Calu3 (cell line): ENCODE measurements at regions not wholly inside any gene's neighbourhood (a gene's known extent, or its start where the extent isn't known, plus 50 kb on each side); places are given as distances from the start of the nearest gene placed in this dataset.

Experiments
- BruUV-seq: library from RNA; stranded (reverse); fragments of 400-500 nt; replicated peaks from 2 replicates; lab custom pipeline; 2021; lab: Mats Ljungman, UMichigan
- CTCF ChIA-PET: fragments of 300-600 bp; sonication (Branson Sonifier 250); formaldehyde crosslinking; loops from one replicate; lab custom pipeline; 2022; ENCODE audit warnings: antibody characterized with exemption; lab: Charles Lee
- DNase-seq: peaks from one replicate; pipeline ENCODE4 v3.0.0; 2022
- H3K27ac Mint-ChIP-seq: one replicate; pipeline ENCODE4 v1.8.0; 2022; ENCODE audit warnings: mixed read lengths; ENCODE audit not compliant: unreplicated experiment
- H3K27me3 Mint-ChIP-seq: one replicate; pipeline ENCODE4 v1.8.0; 2022; ENCODE audit warnings: mixed read lengths; ENCODE audit not compliant: unreplicated experiment
- H3K36me3 Mint-ChIP-seq: one replicate; pipeline ENCODE4 v1.8.0; 2022; ENCODE audit warnings: mild to moderate bottlenecking, moderate library complexity, mixed read lengths; ENCODE audit not compliant: insufficient read depth, unreplicated experiment
- H3K4me1 Mint-ChIP-seq: one replicate; pipeline ENCODE4 v1.8.0; 2022; ENCODE audit warnings: mild to moderate bottlenecking, low read depth, mixed read lengths; ENCODE audit not compliant: unreplicated experiment
- H3K4me3 Mint-ChIP-seq: one replicate; pipeline ENCODE4 v1.8.0; 2022; ENCODE audit warnings: mild to moderate bottlenecking, low read depth, moderate library complexity, mixed read lengths; ENCODE audit not compliant: unreplicated experiment
- H3K9me3 Mint-ChIP-seq: one replicate; pipeline ENCODE4 v1.8.0; 2022; ENCODE audit warnings: low read depth, mixed read lengths; ENCODE audit not compliant: unreplicated experiment
- intact Hi-C: fragments of 100-400 bp; cut with micrococcal nuclease; formaldehyde crosslinking; loops from one replicate; pipeline ENCODE4 v1.10.0; 2022; ENCODE audit not compliant: unreplicated experiment
- TF ChIP-seq, protein P1 (sequence below): fragments of 200-600 bp; IDR thresholded peaks from one replicate; pipeline ENCODE4 v1.8.0; 2022; ENCODE audit warnings: antibody characterized with exemption; ENCODE audit not compliant: unreplicated experiment

DNA sequence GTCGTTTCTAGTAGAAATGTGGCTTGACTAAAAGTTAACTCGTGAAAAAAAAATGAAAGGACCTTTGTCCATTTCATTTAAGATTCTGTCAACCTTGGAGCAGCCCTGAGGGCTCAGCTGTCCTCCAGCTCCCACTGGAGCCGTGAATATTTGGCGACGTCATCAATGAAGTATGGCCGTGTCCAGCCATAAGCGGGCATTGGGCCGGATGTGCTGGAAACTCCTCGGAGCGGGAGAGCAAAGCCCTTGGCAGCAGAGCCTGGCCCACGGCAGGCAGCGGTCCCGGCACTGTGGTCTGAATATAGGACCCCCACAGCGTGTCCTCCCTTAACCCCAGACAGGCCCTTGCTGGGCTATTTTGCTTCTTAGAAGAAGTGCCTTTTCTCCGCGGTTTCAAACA is 50.0 kb downstream of the JAKMIP3 start:
- Mint-ChIP-seq H3K9me3 (no peaks in the 10 kb centered on the region), H3K4me3 (no peak overlapping the region), H3K27ac (no peak overlapping the region), H3K4me1 (no peaks in the 10 kb centered on the region), H3K27me3 (peaks cover 69% of the 10 kb centered on the region), H3K36me3 (no peaks in the 10 kb centered on the region)
- no peak for DNase-seq
- CTCF ChIA-PET, result no interaction called here
- TF ChIP-seq, protein P1, sequence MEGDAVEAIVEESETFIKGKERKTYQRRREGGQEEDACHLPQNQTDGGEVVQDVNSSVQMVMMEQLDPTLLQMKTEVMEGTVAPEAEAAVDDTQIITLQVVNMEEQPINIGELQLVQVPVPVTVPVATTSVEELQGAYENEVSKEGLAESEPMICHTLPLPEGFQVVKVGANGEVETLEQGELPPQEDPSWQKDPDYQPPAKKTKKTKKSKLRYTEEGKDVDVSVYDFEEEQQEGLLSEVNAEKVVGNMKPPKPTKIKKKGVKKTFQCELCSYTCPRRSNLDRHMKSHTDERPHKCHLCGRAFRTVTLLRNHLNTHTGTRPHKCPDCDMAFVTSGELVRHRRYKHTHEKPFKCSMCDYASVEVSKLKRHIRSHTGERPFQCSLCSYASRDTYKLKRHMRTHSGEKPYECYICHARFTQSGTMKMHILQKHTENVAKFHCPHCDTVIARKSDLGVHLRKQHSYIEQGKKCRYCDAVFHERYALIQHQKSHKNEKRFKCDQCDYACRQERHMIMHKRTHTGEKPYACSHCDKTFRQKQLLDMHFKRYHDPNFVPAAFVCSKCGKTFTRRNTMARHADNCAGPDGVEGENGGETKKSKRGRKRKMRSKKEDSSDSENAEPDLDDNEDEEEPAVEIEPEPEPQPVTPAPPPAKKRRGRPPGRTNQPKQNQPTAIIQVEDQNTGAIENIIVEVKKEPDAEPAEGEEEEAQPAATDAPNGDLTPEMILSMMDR, result no peak
- no TSS peak for BruUV-seq
- intact Hi-C loops, result no loop called here

DNA sequence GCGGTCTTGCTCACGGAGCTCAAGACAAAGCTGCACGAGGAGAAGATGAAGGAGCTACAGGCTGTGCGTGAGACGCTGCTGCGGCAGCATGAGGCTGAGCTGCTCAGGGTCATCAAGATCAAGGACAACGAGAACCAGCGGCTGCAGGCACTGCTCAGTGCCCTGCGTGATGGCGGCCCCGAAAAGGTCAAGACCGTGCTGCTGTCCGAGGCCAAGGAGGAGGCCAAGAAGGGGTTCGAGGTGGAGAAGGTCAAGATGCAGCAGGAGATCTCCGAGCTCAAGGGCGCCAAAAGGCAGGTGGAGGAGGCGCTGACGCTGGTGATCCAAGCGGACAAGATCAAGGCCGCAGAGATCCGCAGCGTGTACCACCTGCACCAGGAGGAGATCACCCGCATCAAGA is 51.4 kb downstream of the JAKMIP3 start:
- CTCF ChIA-PET, result no interaction called here
- Mint-ChIP-seq H3K4me1 (no peaks in the 10 kb centered on the region), H3K9me3 (no peaks in the 10 kb centered on the region), H3K27me3 (peaks cover 63% of the 10 kb centered on the region), H3K4me3 (no peak overlapping the region), H3K27ac (no peak overlapping the region), H3K36me3 (no peaks in the 10 kb centered on the region)
- intact Hi-C loops, result no loop called here
- no TSS peak for BruUV-seq
- DNase-seq, result no peak
- TF ChIP-seq, protein P1, result no peak

DNA sequence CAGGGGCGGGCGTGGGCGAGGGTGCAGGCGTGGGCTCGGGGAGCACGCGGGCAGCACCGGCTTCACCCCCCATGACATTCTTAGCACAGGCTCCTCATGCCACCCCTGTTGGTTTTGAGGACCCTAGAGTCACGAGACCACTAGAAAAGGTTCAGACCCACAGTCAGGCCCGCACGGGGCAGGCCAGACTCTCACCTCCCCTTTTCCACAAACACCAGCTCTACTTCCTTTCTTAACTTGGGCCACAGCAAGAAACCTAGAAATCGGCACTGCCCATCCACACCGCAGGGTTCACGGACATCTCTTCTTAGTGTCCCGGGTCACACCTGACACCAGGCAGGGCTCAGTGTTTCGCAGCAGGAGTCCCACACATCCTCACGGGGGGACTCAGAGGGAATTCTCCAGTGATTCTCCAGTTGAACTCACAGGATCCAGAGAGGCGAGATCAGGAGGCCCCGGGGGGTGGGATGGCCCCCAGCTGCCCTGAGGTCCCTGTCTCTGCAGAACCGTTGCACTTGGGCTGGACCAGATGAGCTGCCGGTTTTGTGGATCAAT is 52.0 kb downstream of the JAKMIP3 start:
- intact Hi-C loops, result no loop called here
- Mint-ChIP-seq H3K4me1 (no peaks in the 10 kb centered on the region), H3K27ac (no peak overlapping the region), H3K36me3 (no peaks in the 10 kb centered on the region), H3K9me3 (no peaks in the 10 kb centered on the region), H3K4me3 (no peak overlapping the region), H3K27me3 (peaks cover 57% of the 10 kb centered on the region)
- BruUV-seq, result no TSS peak
- no peak for DNase-seq
- TF ChIP-seq, protein P1, result no peak
- CTCF ChIA-PET, result no interaction called here

DNA sequence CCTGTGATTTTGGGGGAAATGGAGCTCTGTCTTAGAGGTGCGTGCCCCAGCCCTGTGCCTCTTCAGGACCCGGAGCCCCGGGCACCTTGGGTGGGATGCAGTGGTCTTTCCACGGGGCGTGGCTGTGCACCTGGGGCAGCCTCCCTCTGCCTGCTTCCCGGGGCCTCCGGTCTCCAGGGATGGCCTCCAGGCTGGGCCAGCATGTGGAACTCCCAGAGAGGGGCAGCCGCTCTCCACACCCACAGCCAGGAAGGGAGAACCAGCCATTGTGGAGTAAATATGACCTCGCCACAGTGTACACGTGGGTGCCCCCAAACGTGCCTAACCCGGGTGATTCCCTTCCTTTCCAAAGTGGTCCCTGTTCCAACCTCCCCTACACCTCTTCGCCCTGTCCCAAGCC is 52.6 kb downstream of the JAKMIP3 start:
- CTCF ChIA-PET, result no interaction called here

More for the DNA sequence above, 52.6 kb downstream of the JAKMIP3 start:
- Mint-ChIP-seq H3K4me3 (no peak overlapping the region), H3K36me3 (no peaks in the 10 kb centered on the region), H3K9me3 (no peaks in the 10 kb centered on the region), H3K27me3 (peaks cover 51% of the 10 kb centered on the region), H3K4me1 (no peaks in the 10 kb centered on the region), H3K27ac (no peak overlapping the region)
- TF ChIP-seq, protein P1, result no peak
- intact Hi-C loops, result no loop called here
- no TSS peak for BruUV-seq
- DNase-seq, result no peak
